HG03378 (cell line): ENCODE measurements at regions not wholly inside any gene's neighbourhood (a gene's known extent, or its start where the extent isn't known, plus 50 kb on each side); places are given as distances from the start of the nearest gene placed in this dataset.
"Not testable (repeated sequence)": the region's sequence is repeated elsewhere in the genome, so short reads cannot be mapped to it uniquely, and the experiment has no call there.

Experiments
- ATAC-seq: cut with Tn5 transposase; IDR thresholded peaks from one replicate; pipeline ENCODE4 v1.9.1; 2021; ENCODE audit warnings: mild to moderate bottlenecking, moderate library complexity; ENCODE audit not compliant: unreplicated experiment

DNA sequence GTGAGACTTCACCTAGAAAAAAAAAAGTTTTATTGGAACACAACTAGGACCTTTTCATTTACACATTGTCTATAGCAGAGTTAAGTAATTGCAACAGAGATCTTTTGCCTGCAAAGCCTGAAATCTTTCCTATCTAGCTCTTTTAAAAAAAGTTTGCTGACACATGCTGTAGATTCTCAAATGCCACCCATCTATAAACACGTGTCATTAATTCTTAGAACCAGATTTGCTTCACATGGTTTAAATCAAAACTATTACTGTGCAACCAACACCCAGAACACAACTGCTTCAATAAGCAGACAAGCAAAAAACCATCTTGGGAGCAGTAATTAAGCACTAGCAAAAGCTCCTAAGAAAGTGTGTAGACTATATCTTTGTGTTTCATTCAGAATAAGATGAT, 55.0 kb downstream of the OXSM start:
- ATAC-seq = no peak

DNA sequence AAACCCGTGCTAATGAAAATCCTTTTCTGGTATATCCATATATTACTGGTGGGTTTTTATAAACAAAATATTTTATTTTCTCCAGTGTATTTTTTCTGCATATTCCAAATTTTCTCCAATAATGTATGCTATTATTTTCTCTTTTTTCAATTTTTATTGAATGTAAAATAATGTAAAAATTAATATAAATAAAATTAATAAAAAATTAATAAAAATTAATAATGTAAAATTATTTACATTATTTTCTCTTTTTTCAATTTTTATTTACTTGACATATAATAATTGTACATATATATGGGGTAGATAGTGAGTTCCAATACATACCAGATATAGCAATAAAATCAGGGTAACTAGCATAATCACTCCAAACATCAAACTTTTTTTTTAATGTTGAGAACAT, 56.4 kb downstream of the OXSM start:
- ATAC-seq = no peak

DNA sequence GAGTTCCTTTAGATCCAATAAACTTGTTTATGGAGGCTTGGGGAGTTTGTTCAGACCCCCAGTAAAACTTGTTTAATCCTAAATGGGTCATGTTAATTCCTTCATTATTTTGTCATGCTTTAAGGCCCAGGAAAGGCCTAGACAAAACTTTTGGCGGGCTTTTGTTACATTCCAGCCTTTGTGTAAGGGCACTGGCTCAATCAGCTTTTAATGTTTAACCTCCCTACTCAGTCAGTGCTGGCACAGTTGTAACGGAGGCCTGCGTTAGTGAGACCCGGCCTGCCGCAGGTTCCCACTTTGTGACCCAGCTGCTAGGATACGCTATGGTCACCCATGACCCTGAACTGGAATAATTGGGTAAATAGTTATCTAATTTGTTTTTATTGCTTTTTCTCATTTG, 59.2 kb downstream of the OXSM start:
- no peak for ATAC-seq

DNA sequence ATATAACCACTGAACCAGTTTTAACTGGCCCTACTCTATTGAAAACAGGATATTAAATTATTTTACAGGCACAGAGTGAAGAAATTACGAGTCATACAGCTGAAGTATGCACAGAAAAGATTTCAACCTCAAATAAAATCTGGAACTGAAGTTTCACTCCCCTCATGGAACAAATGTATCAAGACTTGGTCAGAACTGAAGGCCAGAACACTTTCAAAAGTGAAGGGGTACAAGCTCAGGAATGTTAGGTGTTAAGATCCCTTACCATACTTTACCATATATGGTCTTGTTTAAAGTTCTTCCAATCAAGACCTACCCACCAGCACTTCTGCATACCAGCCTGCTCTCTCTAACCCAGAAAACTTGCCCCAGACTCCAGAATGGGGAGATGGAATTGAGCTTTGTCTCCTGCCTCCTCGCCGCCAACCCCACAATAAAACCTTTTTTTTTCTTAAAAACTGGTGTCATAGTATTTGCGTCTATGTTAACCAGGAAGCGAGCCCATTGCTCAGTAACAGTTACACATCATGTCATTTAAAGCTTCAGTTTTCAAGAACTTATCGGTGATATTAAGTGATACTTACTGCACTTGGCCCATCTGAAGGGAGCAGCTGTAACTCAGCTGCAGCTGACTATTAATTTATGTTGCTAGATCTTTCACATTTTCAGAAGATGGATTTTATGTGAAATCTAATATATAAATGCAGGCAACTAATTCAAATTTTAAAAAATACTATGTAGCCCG, 59.9 kb downstream of the OXSM start:
- ATAC-seq = no peak

DNA sequence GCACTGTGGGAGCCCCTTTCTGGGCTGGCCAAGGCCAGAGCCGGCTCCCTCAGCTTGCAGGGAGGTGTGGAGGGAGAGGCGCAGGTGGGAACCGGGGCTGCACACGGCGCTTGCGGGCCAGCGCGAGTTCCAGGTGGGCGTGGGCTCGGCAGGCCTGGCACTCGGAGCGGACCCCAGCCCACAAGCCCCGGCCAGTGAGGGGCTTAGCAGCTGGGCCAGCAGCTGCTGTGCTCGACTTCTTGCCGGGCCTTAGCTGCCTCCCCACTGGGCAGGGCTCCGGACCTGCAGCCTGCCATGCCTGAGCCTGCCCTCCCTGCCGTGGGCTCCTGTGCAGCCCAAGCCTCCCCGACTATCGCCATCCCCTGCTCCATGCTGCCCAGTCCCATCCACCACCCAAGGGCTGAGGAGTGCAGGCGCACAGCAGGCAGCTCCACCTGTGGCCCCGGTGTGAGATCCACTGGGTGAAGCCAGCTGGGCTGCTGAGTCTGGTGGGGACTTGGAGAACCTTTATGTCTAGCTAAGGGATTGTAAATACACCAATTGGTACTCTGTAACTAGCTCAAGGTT, 61.9 kb downstream of the OXSM start:
- not testable (repeated sequence) for ATAC-seq

DNA sequence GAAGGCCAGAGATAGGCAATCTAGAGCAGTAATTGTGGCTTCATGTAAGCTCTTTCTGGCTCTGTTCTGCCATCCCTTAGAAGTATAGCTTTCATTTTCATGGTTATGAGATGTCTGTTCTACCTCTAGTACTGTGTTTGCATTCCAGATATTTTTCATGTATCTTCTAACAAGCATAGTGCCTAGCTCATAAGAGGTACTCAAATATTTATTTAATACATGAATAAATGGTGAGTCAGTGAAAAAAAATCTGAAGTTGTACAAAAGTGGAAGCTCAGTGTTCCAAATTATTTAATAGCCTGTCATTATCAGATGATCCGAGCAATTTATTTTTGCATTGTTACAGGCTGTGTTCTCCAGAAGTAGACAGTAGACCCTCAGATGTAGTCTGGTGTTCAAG, 64.3 kb downstream of the OXSM start:
- no peak for ATAC-seq

DNA sequence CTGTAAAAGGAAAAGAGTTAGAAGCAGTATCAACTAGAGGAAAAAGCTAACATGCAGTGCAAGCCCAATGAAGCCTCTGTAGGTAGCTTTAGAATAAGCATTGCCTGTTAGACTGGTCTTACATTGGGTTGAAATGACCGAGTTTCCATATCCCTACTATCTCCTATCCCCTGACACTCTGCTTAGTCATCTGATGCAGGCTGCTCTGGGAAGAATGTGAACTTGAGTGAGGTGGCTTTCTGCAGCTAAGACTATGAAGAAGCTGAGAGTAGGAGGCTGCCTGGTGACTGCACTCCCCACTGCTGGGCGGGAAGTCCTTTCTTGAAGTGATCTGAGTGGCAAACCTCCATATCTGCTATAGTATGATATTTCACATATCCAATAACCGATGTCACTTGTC, 64.7 kb downstream of the OXSM start:
- no peak for ATAC-seq

DNA sequence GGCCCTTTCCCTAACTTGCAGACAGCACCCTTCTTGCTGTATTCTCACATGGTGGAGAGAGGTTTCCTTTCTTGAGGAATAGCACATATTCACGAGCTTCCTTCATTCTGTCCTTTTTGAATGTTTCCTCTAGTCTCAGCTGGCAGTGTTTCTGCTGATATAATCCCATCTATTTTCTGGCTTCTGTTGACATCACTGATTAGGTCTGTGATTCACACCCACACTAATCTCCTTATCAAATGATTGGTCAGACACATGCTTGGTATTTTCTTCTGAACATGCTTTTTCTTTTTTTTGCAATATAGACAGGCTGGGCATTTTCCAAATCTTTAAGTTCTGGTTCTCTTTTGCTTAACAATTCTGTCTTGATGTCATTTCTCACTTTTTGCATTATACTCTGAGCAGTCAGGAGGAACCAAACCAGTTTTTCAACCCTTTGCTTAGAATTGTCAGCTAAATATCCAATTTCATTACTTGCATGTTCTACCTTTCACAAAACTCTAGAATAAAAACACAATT, 65.4 kb downstream of the OXSM start:
- ATAC-seq = no peak

DNA sequence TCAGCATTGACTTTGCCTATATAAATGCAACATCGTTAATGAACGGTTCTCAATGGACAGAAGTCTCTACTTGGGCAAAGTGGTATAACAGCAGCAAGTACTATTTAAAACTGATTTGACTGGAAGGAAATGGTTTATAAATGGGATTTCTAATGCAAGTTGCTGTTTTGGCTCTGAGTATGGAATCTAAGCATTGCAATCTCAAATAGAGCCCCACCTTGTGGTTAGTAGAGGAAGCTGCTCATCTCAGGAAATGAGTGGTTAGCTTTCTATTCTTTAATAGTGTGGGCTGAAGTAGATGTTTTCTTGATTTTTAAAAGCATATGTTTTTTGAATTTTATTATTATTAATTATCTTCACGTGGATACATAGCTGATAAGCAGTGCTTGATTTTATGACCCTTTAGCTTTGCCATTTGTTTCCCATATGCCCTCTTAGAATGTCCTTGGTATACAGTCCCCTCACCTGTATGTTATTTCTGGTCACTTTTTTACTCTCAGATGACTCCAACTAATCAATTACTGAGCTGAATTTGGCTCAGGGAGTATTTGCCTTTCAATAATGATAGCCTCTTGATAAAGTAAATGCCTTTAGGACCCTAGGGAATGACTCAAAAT, 67.1 kb downstream of the OXSM start:
- ATAC-seq = peak; percentile 98

DNA sequence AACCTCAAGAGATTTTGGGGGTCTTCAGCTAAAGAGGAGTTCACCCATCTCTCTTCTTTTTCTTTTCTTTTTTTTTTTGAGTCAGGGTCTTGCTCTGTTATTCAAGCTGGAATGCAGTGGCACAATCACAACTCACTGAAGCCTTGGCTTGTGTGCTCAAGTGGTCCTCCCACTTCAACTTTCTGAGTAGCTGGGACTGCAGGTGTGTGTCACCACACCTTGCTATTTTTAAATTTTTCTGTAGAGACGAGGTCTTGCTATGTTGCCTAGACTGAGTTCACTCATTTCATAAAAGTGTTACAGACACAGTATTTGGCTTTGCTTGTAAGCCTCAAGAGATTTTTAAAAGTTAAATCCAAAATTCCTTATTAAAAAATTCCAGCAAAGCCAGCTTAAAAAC, 71.7 kb downstream of the OXSM start:
- ATAC-seq = no peak

DNA sequence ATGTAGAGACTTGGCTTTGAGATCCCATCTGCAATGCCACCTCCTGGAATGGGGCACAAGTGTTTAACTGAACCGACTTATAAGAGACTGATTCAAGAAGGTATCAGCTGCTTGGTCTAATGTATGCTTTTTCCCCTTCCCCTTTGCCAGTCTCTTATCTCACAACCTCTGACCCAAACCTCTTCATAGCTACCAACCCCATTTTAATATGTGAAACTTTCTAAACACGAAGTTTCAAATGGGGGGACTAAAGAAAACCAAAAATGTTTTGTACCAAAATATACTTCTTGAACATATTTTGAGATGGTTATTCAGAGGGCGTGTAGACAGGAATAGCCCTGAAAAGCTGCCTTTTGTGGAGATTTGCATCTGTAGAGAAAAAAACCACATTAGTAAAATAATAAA, 73.1 kb downstream of the OXSM start:
- ATAC-seq = no peak

DNA sequence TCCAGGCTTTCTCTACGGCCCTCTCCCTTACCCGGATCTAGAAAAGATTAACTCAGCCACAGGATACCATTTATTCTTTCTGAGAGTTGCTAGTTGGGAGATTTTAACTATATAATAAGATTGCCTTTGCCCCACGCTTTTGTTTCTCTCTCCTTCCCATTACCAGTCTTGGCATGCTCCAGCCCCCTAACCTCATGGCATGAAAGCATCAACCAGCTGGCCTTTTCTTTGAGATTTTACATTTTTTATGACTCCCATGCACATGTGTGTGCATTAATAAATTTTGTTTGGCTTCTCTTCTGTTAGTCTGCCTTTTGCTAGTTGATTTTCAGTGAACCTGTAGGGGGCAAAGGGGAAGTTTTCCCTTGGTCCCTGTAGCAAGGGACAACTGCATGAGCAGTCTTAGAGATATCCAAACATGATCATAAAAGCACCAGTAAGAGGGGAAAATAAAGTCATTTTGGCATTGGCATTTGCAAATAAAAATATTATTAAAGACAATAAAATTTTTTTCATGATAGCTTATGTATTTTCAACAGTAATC, 73.6 kb downstream of the OXSM start:
- ATAC-seq = no peak

DNA sequence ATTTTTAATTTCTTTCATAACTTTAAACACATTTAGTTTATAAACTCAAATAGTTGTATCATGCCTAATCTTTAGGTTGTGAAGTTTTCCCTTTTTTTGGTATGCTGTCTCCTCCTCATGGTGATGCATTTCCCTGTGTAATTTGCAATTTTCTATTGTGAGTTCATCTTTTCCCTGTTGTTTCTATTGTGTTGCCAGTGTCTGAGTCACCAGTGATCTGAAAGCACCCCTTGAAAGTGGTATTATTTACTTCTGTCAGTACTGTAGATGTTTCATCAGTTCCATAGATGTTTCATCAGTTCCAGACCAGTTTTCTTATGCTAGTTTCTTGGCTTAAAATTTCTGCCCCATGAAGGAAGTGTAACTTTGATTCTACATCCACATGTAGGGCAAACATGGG, 80.6 kb downstream of the OXSM start:
- ATAC-seq = no peak

DNA sequence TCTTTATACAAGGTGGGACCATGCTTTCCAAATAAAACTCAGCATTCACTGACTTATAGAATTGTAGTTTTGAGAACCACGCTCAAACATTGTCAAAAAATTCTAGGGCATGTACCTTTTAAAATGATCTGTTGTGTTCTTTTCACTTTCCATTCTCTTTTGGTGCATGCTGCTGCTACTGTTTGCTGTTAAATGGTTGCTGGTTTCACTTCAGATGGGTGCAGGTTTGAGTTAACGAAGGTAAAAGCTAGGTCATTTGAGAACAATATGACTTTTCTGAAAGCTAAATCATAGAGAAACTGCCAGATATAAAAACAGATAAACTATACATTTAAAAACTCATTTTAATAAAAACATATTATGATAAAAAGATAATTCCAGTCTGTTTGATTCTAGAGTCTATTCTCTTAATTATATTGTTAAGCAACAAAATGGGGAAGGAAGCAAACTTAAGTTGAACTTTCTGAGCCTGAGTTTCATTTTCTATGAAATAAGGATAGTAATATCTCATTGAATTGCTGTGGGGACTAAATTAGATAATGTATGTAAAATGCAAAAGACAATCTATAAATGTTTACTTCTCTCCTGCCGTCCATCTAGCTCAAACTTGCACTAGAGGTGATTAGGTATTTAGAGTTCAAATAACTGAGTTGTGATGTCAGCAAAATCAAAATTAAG, 82.4 kb downstream of the OXSM start:
- ATAC-seq = peak; percentile 81

DNA sequence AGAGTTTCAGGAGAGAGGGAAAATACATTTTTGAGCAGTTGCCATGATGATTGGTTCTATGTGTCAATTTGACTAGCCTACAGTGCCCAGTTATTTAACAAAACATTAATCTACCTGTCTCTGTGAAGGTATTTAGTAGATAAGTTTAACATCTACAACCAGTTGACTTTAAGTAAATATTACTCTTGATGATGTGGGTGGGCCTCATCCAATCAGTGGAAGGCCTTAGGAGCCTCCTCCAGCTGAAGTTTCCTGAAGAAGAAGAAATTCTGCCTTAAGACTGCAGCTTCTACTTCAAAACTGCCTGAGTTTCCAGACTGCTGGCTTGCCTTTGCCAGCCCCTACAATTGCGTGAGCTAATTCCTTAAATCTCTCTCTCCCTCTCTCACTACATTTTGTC, 93.6 kb downstream of the OXSM start:
- ATAC-seq = no peak

DNA sequence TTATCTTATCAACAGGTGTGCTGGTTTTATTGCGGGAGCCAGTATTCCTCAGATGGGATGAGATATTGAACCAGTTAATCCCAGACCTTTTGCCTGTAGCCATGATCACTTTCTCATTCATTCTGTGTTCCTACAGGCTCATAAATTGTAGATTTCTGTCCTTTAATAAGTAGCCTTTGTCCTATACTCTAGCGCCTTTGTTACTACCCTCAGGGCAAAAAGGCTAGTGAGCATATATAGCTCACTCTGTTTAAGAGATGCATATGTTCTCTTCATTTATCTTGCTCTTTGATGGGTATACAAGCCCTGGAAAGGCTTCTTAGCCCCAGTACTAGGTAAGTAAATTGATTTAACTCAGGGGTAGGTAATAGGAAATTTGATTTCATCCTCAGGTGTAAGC, 95.1 kb downstream of the OXSM start:
- ATAC-seq = no peak

DNA sequence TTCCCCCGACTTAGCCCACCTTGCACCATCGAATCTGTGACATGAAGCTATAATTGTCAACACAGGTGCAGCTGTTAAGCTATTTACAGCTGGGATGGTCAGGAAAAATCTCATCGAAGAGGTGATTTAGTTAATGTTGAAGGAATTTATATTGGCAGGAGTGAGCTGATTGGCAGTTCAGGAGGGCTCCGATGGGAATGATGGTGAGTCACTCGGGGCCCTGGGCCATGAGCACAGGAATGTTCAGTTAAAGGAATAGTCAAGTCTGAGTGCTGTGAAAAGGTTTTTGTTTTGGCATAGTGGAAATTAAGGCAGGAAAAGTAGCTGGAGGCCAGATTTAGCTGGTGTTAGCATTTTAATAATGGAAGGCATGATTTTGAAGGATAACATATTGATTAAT, 95.7 kb downstream of the OXSM start:
- no peak for ATAC-seq

DNA sequence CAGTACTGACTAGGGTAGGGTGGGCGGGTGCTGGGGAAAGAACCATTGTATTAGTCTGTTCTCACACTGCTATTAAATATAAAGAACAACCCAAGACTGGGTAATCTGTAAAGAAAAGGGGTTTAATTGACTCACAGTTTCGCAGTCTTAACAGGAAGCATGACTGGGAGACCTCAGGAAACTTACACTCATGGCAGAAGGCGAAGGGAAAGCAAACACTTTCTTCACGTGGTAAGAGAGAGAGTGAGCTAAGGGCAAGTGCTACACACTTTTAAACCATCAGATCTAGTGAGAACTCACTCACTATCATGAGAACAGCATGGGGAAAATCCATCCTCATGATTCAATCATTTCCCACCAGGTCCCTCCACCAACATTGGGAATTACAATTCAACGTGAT, 98.0 kb downstream of the OXSM start:
- ATAC-seq = no peak

DNA sequence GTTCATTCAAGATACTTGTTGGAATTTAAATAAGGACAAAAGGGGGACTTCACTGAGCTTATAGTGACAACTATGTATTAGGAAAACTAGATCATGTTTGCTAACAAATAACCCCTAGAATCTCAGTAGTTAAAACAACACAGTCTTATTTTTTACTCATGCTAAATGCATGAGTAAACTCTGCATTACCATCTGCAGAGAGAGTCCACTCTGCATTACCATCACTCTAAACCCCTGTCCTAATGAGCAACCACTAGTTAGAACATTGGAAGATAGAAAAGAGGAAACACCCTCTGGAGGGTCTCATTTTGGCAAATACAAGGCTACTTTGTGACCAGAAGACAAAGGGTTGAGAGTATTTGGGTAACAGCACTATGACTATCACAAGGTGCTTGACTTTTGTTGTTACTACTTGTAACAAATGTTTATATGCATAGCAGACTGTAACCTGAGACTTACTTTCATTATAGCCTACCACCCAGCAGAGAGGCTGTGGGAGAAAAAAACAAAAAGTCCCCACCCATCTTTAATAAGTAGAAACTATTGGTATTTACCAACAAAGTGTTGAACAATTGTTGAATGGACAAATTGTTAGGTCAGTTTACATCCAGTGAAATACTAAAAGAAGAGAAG, 99.1 kb downstream of the OXSM start:
- ATAC-seq = no peak

DNA sequence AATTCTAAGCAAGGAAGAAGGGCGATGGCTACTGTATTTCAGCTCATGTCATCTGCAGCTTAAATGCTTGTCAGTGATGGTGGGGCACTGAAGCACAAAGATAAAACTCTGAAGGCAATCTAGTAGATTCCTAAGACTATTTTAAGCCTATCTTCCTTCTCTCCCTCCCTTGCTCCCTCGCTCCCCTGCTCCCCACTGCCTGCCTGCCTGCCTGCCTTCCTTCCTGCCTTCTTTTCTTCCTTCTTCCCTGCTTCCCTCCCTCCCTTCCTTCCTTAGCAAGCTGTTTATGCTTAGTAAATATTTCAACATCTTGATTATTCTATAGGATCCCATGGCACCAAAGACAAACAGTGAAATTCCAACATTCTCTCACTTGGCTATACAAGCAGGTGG, 99.6 kb downstream of the OXSM start:
- no peak for ATAC-seq

DNA sequence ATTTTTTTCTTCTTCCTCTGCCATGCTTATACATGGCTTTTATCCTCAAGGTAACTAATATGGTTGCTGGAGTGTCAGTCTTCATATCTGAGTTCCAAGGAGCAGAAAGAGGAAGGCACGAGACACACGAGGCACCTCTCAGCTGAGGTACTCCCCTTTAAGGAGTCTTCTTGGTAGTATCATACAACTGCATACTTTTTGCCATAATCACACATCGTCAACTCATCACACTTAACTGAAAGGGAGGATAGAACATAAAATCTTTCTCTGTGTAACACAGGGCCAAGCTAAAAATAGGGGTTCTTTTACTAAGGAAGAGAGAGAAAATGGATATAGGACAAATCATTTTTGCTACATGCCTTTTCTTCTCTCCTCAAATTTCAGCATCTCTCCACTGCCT, 104.2 kb downstream of the OXSM start:
- ATAC-seq = no peak
